ENCODE measurements at regions not wholly inside any gene's neighbourhood (a gene's known extent, or its start where the extent isn't known, plus 50 kb on each side); places are given as distances from the start of the nearest gene placed in this dataset.

DNA sequence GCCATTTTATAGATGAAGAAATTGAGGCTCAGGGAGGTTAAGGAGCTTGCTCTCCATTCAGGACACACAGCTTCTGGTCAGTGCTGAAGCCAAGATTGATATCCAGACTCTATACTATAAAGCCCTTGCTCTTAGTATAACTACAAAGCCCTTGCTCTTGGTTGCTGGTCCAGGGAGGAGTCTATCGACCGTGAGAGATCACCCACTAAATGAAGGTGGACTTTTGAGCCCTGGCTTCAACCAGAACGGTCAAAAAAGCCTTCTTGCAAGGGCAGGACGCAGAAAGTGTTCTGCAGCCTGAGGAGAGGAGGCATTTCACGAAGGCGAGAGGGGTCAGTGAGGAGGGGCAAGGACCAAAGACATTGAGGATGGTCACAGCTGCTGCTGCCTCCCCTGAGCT is 176.3 kb downstream of the CYP26A1 start:
- H3K36me3 Mint-ChIP-seq (ENCODE audit: insufficient read depth, unreplicated experiment), result no peaks in the 10 kb centered on the region
- no peak overlapping the region for H3K27ac Mint-ChIP-seq (ENCODE audit: low read depth, unreplicated experiment)
- CTCF ChIA-PET, result no interaction called here
- no peaks in the 10 kb centered on the region for H3K4me1 Mint-ChIP-seq (ENCODE audit: insufficient read depth, unreplicated experiment)
- H3K9me3 Mint-ChIP-seq (ENCODE audit: unreplicated experiment), result no peaks in the 10 kb centered on the region
- intact Hi-C loops (cut with micrococcal nuclease), result no loop called here
- no peaks in the 10 kb centered on the region for H3K27me3 Mint-ChIP-seq (ENCODE audit: insufficient read depth, unreplicated experiment)
- DNase-seq (ENCODE audit: unreplicated experiment), result no peak
- H3K4me3 Mint-ChIP-seq (ENCODE audit: unreplicated experiment), result no peak overlapping the region
- POLR2A ChIA-PET, result no interaction called here
- BruUV-seq (replicated peaks), result no TSS peak
- TF ChIP-seq, protein P1, sequence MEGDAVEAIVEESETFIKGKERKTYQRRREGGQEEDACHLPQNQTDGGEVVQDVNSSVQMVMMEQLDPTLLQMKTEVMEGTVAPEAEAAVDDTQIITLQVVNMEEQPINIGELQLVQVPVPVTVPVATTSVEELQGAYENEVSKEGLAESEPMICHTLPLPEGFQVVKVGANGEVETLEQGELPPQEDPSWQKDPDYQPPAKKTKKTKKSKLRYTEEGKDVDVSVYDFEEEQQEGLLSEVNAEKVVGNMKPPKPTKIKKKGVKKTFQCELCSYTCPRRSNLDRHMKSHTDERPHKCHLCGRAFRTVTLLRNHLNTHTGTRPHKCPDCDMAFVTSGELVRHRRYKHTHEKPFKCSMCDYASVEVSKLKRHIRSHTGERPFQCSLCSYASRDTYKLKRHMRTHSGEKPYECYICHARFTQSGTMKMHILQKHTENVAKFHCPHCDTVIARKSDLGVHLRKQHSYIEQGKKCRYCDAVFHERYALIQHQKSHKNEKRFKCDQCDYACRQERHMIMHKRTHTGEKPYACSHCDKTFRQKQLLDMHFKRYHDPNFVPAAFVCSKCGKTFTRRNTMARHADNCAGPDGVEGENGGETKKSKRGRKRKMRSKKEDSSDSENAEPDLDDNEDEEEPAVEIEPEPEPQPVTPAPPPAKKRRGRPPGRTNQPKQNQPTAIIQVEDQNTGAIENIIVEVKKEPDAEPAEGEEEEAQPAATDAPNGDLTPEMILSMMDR (IDR thresholded peaks at IDR 0.05; ENCODE audit: unreplicated experiment), result no peak

DNA sequence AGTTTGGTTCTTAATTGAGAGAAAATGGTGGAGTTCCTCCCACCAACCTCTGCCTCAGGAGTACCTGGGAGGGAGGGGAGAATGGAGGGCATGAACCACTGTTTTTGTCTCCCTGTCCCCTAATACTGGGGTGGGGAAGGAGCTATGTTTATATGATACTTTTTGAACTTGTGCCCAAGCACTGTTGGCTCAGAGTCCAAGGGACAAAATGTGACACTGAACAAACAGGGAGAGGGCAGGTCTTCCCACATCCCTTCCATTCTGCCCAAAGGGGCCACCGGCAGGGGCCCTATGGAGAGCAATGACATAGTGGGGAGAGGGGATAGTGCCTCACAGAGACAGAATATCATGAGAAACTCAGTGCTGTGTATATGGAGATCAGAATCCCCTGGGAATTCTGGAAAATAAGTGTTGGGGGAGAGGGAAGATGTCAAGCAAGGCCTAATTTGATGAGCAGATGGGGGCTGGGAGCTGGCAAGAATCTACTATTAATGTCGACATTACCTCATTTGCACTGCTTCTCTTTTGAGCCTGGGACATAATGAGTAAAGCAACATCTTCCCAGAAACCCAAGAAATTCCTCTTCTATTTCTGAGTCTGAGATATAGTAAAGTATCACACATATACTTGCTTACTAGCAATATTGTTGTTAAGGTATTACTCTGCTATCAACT is 180.6 kb downstream of the CYP26A1 start:
- Mint-ChIP-seq H3K4me3 (ENCODE audit: unreplicated experiment) (no peak overlapping the region), H3K9me3 (ENCODE audit: unreplicated experiment) (no peaks in the 10 kb centered on the region), H3K4me1 (ENCODE audit: insufficient read depth, unreplicated experiment) (no peaks in the 10 kb centered on the region), H3K36me3 (ENCODE audit: insufficient read depth, unreplicated experiment) (no peaks in the 10 kb centered on the region), H3K27me3 (ENCODE audit: insufficient read depth, unreplicated experiment) (no peaks in the 10 kb centered on the region), H3K27ac (ENCODE audit: low read depth, unreplicated experiment) (no peak overlapping the region)
- ChIA-PET CTCF (interaction anchor here (1.1 kb wide), 1 partner anchor 64 kb away, joined by 3 read pairs; no protein-coding TSS in a partner anchor), POLR2A (no interaction called here)
- TF ChIP-seq, protein P1 (IDR thresholded peaks at IDR 0.05; ENCODE audit: unreplicated experiment), result no peak
- DNase-seq (ENCODE audit: unreplicated experiment), result no peak
- intact Hi-C loops (cut with micrococcal nuclease), result no loop called here
- no TSS peak for BruUV-seq (replicated peaks)

DNA sequence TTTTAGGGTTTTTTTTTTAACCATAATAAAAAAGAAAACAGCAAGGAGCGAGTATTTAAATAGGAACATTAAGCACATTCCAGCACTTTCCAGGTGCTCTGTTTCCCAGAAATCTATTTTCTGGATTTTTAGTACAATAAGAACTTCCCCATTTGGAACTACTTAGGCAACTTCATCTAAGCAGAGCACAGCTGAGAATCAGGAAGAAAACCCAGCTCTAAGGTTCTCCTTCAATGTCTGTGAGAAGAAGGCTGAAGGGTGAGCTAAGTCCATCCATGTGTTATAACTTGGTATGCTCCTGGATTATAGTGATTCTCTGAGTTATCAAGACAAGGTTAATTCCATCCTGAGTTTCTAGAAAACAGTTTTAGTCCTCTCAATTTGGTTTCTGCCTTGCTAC is 181.9 kb downstream of the CYP26A1 start:
- POLR2A ChIA-PET, result no interaction called here
- TF ChIP-seq, protein P1 (IDR thresholded peaks at IDR 0.05; ENCODE audit: unreplicated experiment), result no peak
- H3K36me3 Mint-ChIP-seq (ENCODE audit: insufficient read depth, unreplicated experiment), result no peaks in the 10 kb centered on the region
- H3K27me3 Mint-ChIP-seq (ENCODE audit: insufficient read depth, unreplicated experiment), result no peaks in the 10 kb centered on the region
- intact Hi-C loops (cut with micrococcal nuclease), result no loop called here
- DNase-seq (ENCODE audit: unreplicated experiment), result no peak
- H3K4me3 Mint-ChIP-seq (ENCODE audit: unreplicated experiment), result no peak overlapping the region
- BruUV-seq (replicated peaks), result no TSS peak
- no peaks in the 10 kb centered on the region for H3K9me3 Mint-ChIP-seq (ENCODE audit: unreplicated experiment)
- CTCF ChIA-PET, result interaction anchor here (1.1 kb wide), 1 partner anchor 65 kb away, joined by 3 read pairs; no protein-coding TSS in a partner anchor
- H3K27ac Mint-ChIP-seq (ENCODE audit: low read depth, unreplicated experiment), result no peak overlapping the region
- no peaks in the 10 kb centered on the region for H3K4me1 Mint-ChIP-seq (ENCODE audit: insufficient read depth, unreplicated experiment)

Measured in MCF 10A (cell line).